Keratinocyte (primary cell): ENCODE measurements at regions not wholly inside any gene's neighbourhood (a gene's known extent, or its start where the extent isn't known, plus 50 kb on each side); places are given as distances from the start of the nearest gene placed in this dataset.

Experiments used
- DNase-seq: peaks from one replicate; pipeline ENCODE4 v3.0.0-alpha.2; 2011; ENCODE audit warnings: low read depth, missing footprints, low spot score
- FAIRE-seq: peaks from 2 replicates; lab custom pipeline; 2011; peaks lifted over from hg19 to GRCh38; lab: Jason Lieb, UNC
- H2AFZ ChIP-seq: 2 replicates; pipeline ENCODE4 v1.6.0; 2012; ENCODE audit warnings: low read length, control low read depth, inconsistent platforms; ENCODE audit not compliant: control insufficient read depth
- H3K27ac ChIP-seq: 2 replicates; pipeline ENCODE4 v1.5.1; 2011; ENCODE audit warnings: low read length; ENCODE audit not compliant: control insufficient read depth, insufficient read depth
- H3K27me3 ChIP-seq: 3 replicates; pipeline ENCODE4 v1.6.0; 2011; ENCODE audit warnings: low read length; ENCODE audit not compliant: control insufficient read depth, insufficient read depth; ENCODE audit errors: extremely low read depth
- H3K36me3 ChIP-seq, 2 experiments: 2 replicates in 1 of 2; 3 replicates in 1 of 2; pipeline ENCODE4 v1.5.1; 2011; ENCODE audit warnings: low read length in 2 of 2, mild to moderate bottlenecking in 1 of 2; ENCODE audit not compliant: control insufficient read depth in 2 of 2, insufficient read depth in 2 of 2; ENCODE audit errors: extremely low read depth in 1 of 2
- H3K4me1 ChIP-seq: 3 replicates; pipeline ENCODE4 v1.5.1; 2011; ENCODE audit warnings: low read length; ENCODE audit not compliant: control insufficient read depth, insufficient read depth; ENCODE audit errors: extremely low read depth
- H3K4me2 ChIP-seq: 3 replicates; pipeline ENCODE4 v1.6.0; 2011; ENCODE audit warnings: low read depth, low read length; ENCODE audit not compliant: control insufficient read depth, insufficient read depth; ENCODE audit errors: extremely low read depth
- H3K4me3 ChIP-seq, 3 experiments: fragments of 200-600 bp in 1 of 3; sonication (generic) in 1 of 3; 2 replicates in 2 of 3; 3 replicates in 1 of 3; pipeline ENCODE4 v1.5.1; 2011 to 2016; ENCODE audit warnings: low read length in 3 of 3, mild to moderate bottlenecking in 3 of 3, control low read depth in 2 of 3, inconsistent platforms in 1 of 3, low read depth in 1 of 3, mixed read lengths in 1 of 3, mixed run types in 1 of 3, moderate library complexity in 1 of 3; ENCODE audit not compliant: control insufficient read depth in 2 of 3, insufficient read depth in 2 of 3; ENCODE audit errors: extremely low read depth in 1 of 3
- H3K79me2 ChIP-seq: 2 replicates; pipeline ENCODE4 v1.6.0; 2012; ENCODE audit warnings: low read length; ENCODE audit not compliant: control insufficient read depth, insufficient read depth
- H3K9ac ChIP-seq: 3 replicates; pipeline ENCODE4 v1.6.0; 2011; ENCODE audit warnings: low read length; ENCODE audit not compliant: control insufficient read depth, insufficient read depth; ENCODE audit errors: extremely low read depth
- H3K9me1 ChIP-seq: 3 replicates; pipeline ENCODE4 v1.6.0; 2011; ENCODE audit warnings: low read length; ENCODE audit not compliant: control insufficient read depth, insufficient read depth; ENCODE audit errors: extremely low read depth
- H3K9me3 ChIP-seq: 2 replicates; pipeline ENCODE4 v1.5.1; 2012; ENCODE audit warnings: low read depth, low read length; ENCODE audit not compliant: control insufficient read depth
- H4K20me1 ChIP-seq: 3 replicates; pipeline ENCODE4 v1.6.0; 2011; ENCODE audit warnings: low read length; ENCODE audit not compliant: control insufficient read depth, insufficient read depth; ENCODE audit errors: extremely low read depth
- EZH2 ChIP-seq: IDR thresholded peaks from one replicate; pipeline ENCODE4 v1.6.1; 2012; ENCODE audit warnings: inconsistent platforms, mild to moderate bottlenecking, low read length, moderate library complexity
- dilution Hi-C: fragments of 300-500 bp; cut with MboI; formaldehyde crosslinking; loops from one replicate; pipeline ENCODE4 v1.7.0; 2020; ENCODE audit warnings: low sequenced_read_pairs; ENCODE audit not compliant: extremely low pct_ligation_motif_present
- TF ChIP-seq, protein P1 (sequence below), 3 experiments: IDR thresholded peaks in 1 of 3; conservative IDR thresholded peaks in 1 of 3; optimal IDR thresholded peaks in 1 of 3; 2 replicates in 2 of 3; 3 replicates in 1 of 3; pipeline versions ENCODE3 to v1.5.1; 2011; ENCODE audit warnings: low read length in 3 of 3, mild to moderate bottlenecking in 3 of 3, moderate library complexity in 2 of 3, control low read depth in 1 of 3, inconsistent platforms in 1 of 3; ENCODE audit not compliant: insufficient read depth in 2 of 3; ENCODE audit errors: extremely low read depth in 1 of 3

DNA sequence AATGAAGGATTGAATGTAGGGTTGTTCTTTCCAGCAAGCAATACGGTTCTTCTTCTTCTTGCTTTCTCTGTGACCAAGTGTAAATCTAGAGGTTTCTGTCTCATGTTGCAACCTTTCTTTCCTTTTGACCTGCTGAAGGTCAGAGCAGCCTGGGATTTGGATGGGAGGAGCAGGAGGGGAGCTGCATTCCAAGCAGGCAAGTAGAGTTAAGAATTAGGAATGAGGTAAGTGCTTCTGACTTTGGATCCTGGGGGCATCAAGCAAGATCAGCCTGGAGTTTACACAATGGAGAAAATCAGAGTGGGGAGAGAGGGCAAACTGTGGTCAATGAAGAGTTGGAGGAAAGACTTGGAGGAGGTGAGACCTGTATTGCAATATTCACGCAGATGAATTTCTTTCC is 225.6 kb upstream of the ZBED5 start:
- Histone ChIP-seq H3K4me1 (no peaks in the 10 kb centered on the region), H3K79me2 (no peaks in the 10 kb centered on the region), H3K27me3 (peaks cover 17% of the 10 kb centered on the region), H3K9me1 (no peaks in the 10 kb centered on the region), H3K4me2 (no peak overlapping the region), H3K9me3 (no peaks in the 10 kb centered on the region), H3K27ac (no peak overlapping the region), H3K9ac (no peak overlapping the region), H2AFZ (no peak overlapping the region), H3K4me3 (no peak overlapping the region), H3K36me3 (no peaks in the 10 kb centered on the region), H4K20me1 (no peaks in the 10 kb centered on the region)
- TF ChIP-seq, protein P1, sequence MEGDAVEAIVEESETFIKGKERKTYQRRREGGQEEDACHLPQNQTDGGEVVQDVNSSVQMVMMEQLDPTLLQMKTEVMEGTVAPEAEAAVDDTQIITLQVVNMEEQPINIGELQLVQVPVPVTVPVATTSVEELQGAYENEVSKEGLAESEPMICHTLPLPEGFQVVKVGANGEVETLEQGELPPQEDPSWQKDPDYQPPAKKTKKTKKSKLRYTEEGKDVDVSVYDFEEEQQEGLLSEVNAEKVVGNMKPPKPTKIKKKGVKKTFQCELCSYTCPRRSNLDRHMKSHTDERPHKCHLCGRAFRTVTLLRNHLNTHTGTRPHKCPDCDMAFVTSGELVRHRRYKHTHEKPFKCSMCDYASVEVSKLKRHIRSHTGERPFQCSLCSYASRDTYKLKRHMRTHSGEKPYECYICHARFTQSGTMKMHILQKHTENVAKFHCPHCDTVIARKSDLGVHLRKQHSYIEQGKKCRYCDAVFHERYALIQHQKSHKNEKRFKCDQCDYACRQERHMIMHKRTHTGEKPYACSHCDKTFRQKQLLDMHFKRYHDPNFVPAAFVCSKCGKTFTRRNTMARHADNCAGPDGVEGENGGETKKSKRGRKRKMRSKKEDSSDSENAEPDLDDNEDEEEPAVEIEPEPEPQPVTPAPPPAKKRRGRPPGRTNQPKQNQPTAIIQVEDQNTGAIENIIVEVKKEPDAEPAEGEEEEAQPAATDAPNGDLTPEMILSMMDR (optimal IDR thresholded peaks at IDR 0.05 in 1 of 3, IDR thresholded peaks at IDR 0.05 in 1 of 3, conservative IDR thresholded peaks at IDR 0.05 in 1 of 3; ENCODE audit: extremely low read depth in 1 of 3, insufficient read depth in 2 of 3, low read length in 3 of 3): no peak
- TF ChIP-seq EZH2: no peak
- FAIRE-seq: no peak
- dilution Hi-C loops: no loop called here
- no peak for DNase-seq

GRCh38 chr11:11082646-11083045 is 224.8 kb upstream of the ZBED5 start:
- Histone ChIP-seq H3K27ac (no peak overlapping the region), H3K4me2 (no peak overlapping the region), H4K20me1 (no peaks in the 10 kb centered on the region), H3K9me1 (no peaks in the 10 kb centered on the region), H3K79me2 (no peaks in the 10 kb centered on the region), H3K36me3 (no peaks in the 10 kb centered on the region), H2AFZ (no peak overlapping the region), H3K9me3 (no peaks in the 10 kb centered on the region), H3K4me1 (no peaks in the 10 kb centered on the region), H3K4me3 (no peak overlapping the region), H3K9ac (no peak overlapping the region), H3K27me3 (peaks cover 17% of the 10 kb centered on the region)
- FAIRE-seq (no peak), DNase-seq (no peak)
- TF ChIP-seq EZH2: no peak
- TF ChIP-seq, protein P1 (optimal IDR thresholded peaks at IDR 0.05 in 1 of 3, IDR thresholded peaks at IDR 0.05 in 1 of 3, conservative IDR thresholded peaks at IDR 0.05 in 1 of 3; ENCODE audit: extremely low read depth in 1 of 3, insufficient read depth in 2 of 3, low read length in 3 of 3): no peak
- dilution Hi-C loops: no loop called here
